Natural killer cell (primary cell): ENCODE measurements at regions not wholly inside any gene's neighbourhood (a gene's known extent, or its start where the extent isn't known, plus 50 kb on each side); places are given as distances from the start of the nearest gene placed in this dataset.
"Not testable (repeated sequence)": the region's sequence is repeated elsewhere in the genome, so short reads cannot be mapped to it uniquely, and the experiment has no call there.

Experiments
- ATAC-seq, 3 donors: fragments of 150-1000 bp in 2 of 3; fragments of 200-7000 bp in 1 of 3; cut with Tn5 transposase; 1 replicate in 1 of 3; 2 replicates in 2 of 3; pipeline ENCODE4 v1.10.0; 2021; ENCODE audit warnings: mild to moderate bottlenecking in 2 of 3, moderate library complexity in 2 of 3
- DNase-seq, 2 donors: peaks; one replicate each; pipeline versions ENCODE4 v3.0.0 to v3.0.0-alpha.2; 2013 to 2021; ENCODE audit warnings: mixed read lengths in 1 of 2
- H3K27ac ChIP-seq: one replicate; pipeline ENCODE4 v1.5.1; 2013; ENCODE audit warnings: mild to moderate bottlenecking, low read length
- H3K27me3 ChIP-seq: one replicate; pipeline ENCODE4 v1.6.1; 2013; ENCODE audit warnings: low read length; ENCODE audit not compliant: control insufficient read depth, insufficient read depth
- H3K36me3 ChIP-seq: one replicate; pipeline ENCODE4 v1.6.1; 2013; ENCODE audit warnings: low read length; ENCODE audit not compliant: control insufficient read depth, insufficient read depth
- H3K4me1 ChIP-seq: one replicate; pipeline ENCODE4 v1.6.1; 2013; ENCODE audit warnings: low read length; ENCODE audit not compliant: control insufficient read depth, insufficient read depth
- H3K4me3 ChIP-seq: one replicate; pipeline ENCODE4 v1.5.1; 2013; ENCODE audit warnings: low read length
- H3K9me3 ChIP-seq: one replicate; pipeline ENCODE4 v1.6.1; 2013; ENCODE audit warnings: low read length; ENCODE audit not compliant: control insufficient read depth, insufficient read depth
- H3K27ac Mint-ChIP-seq, 2 donors: one replicate each; pipeline ENCODE4 v1.8.0; 2022; ENCODE audit warnings: mild to moderate bottlenecking in 2 of 2, mixed read lengths in 2 of 2, moderate library complexity in 1 of 2
- H3K27me3 Mint-ChIP-seq, 2 donors: one replicate each; pipeline ENCODE4 v1.8.0; 2022; ENCODE audit warnings: low read depth in 2 of 2, mixed read lengths in 2 of 2
- H3K36me3 Mint-ChIP-seq: one replicate; pipeline ENCODE4 v1.8.0; 2022; ENCODE audit warnings: mixed read lengths
- H3K4me1 Mint-ChIP-seq, 2 donors: one replicate each; pipeline ENCODE4 v1.8.0; 2022; ENCODE audit warnings: mixed read lengths in 2 of 2
- H3K4me3 Mint-ChIP-seq: one replicate; pipeline ENCODE4 v1.8.0; 2022; ENCODE audit warnings: mild to moderate bottlenecking, moderate library complexity, mixed read lengths
- H3K9me3 Mint-ChIP-seq, 2 donors: one replicate each; pipeline ENCODE4 v1.8.0; 2022; ENCODE audit warnings: mixed read lengths in 2 of 2
- WGBS: methylation state at CpG from one replicate; pipeline ENCODE4 v1.1.7; 2013; ENCODE audit warnings: missing lambda C conversion rate; ENCODE audit not compliant: insufficient coverage; 5-methylcytosine and 5-hydroxymethylcytosine counted together
- intact Hi-C: fragments of 100-400 bp; cut with micrococcal nuclease; formaldehyde crosslinking; loops from one replicate; pipeline ENCODE4 v1.14.2; 2022
- TF ChIP-seq, protein P1 (sequence below): fragments of 200-600 bp; IDR thresholded peaks from one replicate; pipeline ENCODE4 v1.8.0; 2022; ENCODE audit warnings: antibody characterized with exemption

DNA sequence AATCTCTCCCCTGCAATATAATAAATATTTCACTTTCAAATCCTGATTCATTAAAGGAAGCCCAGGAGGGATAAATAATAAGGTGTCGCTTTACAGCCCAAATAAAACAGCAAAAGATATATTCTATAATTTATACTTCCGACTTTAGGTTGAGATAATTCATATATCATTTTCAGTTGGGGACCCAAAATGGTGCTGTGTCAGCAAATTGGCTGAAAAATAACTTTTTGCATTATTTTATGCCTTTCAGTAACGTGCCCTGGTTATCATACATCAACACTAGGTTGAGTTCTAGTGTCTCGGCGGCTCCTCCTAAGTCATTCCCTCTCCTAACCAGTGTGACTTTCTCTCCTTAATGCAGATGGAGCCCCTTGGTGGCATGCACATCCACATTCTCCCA is 278.2 kb downstream of the NXPE2 start:
- intact Hi-C loops: no loop called here
- DNase-seq: no peak
- H3K27me3 ChIP-seq: no peaks in the 10 kb centered on the region
- no peak overlapping the region for H3K4me3 ChIP-seq
- no peak for ATAC-seq
- Mint-ChIP-seq H3K9me3 (no peaks in the 10 kb centered on the region), H3K27me3 (no peaks in the 10 kb centered on the region), H3K4me1 (no peaks in the 10 kb centered on the region), H3K27ac (no peak overlapping the region), H3K4me3 (no peak overlapping the region), H3K36me3 (no peaks in the 10 kb centered on the region)
- H3K9me3 ChIP-seq: no peaks in the 10 kb centered on the region
- H3K4me1 ChIP-seq: no peaks in the 10 kb centered on the region
- H3K27ac ChIP-seq: no peak overlapping the region
- no peaks in the 10 kb centered on the region for H3K36me3 ChIP-seq
- 85% methylated on average over 4 of the region's 5 CpGs for WGBS
- TF ChIP-seq, protein P1, sequence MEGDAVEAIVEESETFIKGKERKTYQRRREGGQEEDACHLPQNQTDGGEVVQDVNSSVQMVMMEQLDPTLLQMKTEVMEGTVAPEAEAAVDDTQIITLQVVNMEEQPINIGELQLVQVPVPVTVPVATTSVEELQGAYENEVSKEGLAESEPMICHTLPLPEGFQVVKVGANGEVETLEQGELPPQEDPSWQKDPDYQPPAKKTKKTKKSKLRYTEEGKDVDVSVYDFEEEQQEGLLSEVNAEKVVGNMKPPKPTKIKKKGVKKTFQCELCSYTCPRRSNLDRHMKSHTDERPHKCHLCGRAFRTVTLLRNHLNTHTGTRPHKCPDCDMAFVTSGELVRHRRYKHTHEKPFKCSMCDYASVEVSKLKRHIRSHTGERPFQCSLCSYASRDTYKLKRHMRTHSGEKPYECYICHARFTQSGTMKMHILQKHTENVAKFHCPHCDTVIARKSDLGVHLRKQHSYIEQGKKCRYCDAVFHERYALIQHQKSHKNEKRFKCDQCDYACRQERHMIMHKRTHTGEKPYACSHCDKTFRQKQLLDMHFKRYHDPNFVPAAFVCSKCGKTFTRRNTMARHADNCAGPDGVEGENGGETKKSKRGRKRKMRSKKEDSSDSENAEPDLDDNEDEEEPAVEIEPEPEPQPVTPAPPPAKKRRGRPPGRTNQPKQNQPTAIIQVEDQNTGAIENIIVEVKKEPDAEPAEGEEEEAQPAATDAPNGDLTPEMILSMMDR: no peak

DNA sequence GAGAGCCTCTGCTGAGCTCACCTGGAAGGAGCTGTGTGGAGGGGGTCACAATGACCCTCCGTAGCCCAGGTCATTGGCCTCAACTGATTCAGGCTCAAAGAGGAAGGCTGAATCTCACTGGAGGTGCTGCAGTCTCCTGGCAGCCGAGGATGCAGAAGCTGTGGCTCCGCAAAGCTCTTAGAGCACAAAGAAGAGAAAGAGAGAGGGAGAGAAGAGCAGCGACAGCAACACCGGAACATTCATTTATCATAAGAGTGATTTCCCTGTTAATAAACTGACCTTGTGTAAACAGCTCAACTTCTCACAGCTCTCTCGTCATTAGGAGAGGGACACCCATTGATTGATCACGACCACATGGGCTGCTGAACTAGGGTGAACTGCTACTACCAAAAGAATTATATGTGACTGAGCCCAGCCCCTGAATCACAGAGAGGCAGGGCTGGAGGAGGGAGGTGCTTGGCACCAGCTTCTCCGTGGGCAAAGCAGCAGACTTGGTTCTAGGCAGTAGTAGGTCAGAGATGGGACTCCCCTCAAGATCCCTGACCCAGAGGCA is 281.7 kb downstream of the NXPE2 start:
- Histone ChIP-seq H3K4me1 (no peaks in the 10 kb centered on the region), H3K36me3 (no peaks in the 10 kb centered on the region), H3K27ac (no peak overlapping the region), H3K4me3 (no peak overlapping the region), H3K9me3 (no peaks in the 10 kb centered on the region), H3K27me3 (no peaks in the 10 kb centered on the region)
- TF ChIP-seq, protein P1: no peak
- H3K36me3 Mint-ChIP-seq: no peaks in the 10 kb centered on the region
- DNase-seq (no peak), ATAC-seq (no peak)
- intact Hi-C loops: no loop called here
- H3K4me1 Mint-ChIP-seq: no peaks in the 10 kb centered on the region
- 64% methylated on average over 8 of the region's 8 CpGs for WGBS
- H3K27me3 Mint-ChIP-seq: no peaks in the 10 kb centered on the region
- H3K4me3 Mint-ChIP-seq: no peak overlapping the region
- no peaks in the 10 kb centered on the region for H3K9me3 Mint-ChIP-seq
- H3K27ac Mint-ChIP-seq: no peak overlapping the region

DNA sequence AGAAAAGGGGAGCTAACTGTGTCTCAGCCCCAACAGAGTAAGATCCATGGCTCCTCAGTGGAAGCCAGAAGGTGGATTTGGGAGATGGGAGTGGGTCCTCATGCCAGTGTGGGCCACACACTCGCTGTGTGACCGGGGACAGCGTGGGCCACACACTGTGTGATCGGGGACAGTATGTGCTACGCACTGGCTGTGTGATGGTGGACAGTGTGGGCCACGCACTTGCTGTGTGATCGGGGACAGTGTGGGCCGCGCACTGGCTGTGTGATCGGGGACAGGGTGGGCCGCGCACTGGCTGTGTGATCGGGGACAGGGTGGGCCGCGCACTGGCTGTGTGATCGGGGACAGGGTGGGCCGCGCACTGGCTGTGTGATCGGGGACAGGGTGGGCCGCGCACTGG is 282.5 kb downstream of the NXPE2 start:
- H3K27me3 Mint-ChIP-seq, H3K36me3 ChIP-seq, DNase-seq, H3K4me1 ChIP-seq, H3K9me3 Mint-ChIP-seq, H3K4me3 Mint-ChIP-seq, H3K36me3 Mint-ChIP-seq, H3K27me3 ChIP-seq, ATAC-seq, intact Hi-C loops, H3K4me3 ChIP-seq, H3K27ac ChIP-seq, H3K27ac Mint-ChIP-seq, H3K9me3 ChIP-seq, H3K4me1 Mint-ChIP-seq: not testable (repeated sequence)
- 95% methylated on average over 15 of the region's 21 CpGs for WGBS

DNA sequence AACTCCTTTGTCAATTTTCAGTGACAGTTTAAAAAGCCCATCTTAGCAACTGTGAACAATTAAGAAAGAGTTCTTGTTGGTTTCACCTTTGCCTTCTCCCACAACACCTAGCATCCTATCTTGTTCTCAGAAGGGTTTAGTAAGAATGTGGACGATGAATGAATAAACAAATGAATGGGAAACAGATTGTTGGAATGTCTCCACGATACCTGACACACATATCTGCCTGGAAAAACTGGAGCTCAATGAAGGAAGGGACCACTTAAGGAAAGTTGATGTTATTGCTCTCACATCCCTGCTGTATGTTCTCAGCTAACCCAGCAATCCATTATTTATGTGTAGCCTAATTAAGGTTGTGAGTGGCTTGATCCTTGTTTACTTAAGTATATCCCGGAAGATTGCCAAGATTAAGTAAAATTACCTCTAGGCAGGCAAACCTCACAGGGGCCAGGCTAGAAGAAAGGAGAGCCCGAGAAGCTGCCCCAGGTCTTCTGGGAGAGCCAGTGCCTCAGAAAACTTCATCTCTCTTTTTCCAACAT is 286.4 kb downstream of the NXPE2 start:
- intact Hi-C loops: no loop called here
- no peak for ATAC-seq
- H3K27me3 Mint-ChIP-seq: peaks cover 0 to 3% of the 10 kb centered on the region in 2 donors
- no peak overlapping the region for H3K4me3 ChIP-seq
- no peaks in the 10 kb centered on the region for H3K27me3 ChIP-seq
- TF ChIP-seq, protein P1: no peak
- no peaks in the 10 kb centered on the region for H3K9me3 ChIP-seq
- WGBS: 76% methylated on average over 3 of the region's 4 CpGs
- H3K4me3 Mint-ChIP-seq: no peak overlapping the region
- H3K4me1 ChIP-seq: no peaks in the 10 kb centered on the region
- no peak for DNase-seq
- H3K9me3 Mint-ChIP-seq: peaks cover 0 to 2% of the 10 kb centered on the region in 2 donors
- no peak overlapping the region for H3K27ac ChIP-seq
- no peaks in the 10 kb centered on the region for H3K36me3 Mint-ChIP-seq
- H3K36me3 ChIP-seq: no peaks in the 10 kb centered on the region
- no peaks in the 10 kb centered on the region for H3K4me1 Mint-ChIP-seq
- no peak overlapping the region for H3K27ac Mint-ChIP-seq
